Gastrocnemius medialis (tissue), 4 donors: ENCODE measurements at regions not wholly inside any gene's neighbourhood (a gene's known extent, or its start where the extent isn't known, plus 50 kb on each side); places are given as distances from the start of the nearest gene placed in this dataset.

Experiments used
- ATAC-seq, 2 donors: fragments of 150-250 bp; one replicate each; pipeline ENCODE4 v1.9.1; 2016
- DNase-seq, 2 donors: peaks; one replicate each; pipeline ENCODE4 v3.0.0-alpha.2; 2019
- H3K27ac ChIP-seq, 4 donors: fragments of 200-600 bp; sonication (generic); 1 replicate in 1 of 4; 2 replicates in 3 of 4; pipeline ENCODE4 v1.5.1; 2016 to 2018; ENCODE audit warnings: mild to moderate bottlenecking in 2 of 4, moderate library complexity in 1 of 4
- H3K27me3 ChIP-seq, 3 donors: fragments of 200-600 bp; sonication (generic) in 2 of 3; 1 replicate in 1 of 3; 2 replicates in 2 of 3; pipeline versions ENCODE4 v1.5.1 to v1.6.0; 2016 to 2019; ENCODE audit warnings: mild to moderate bottlenecking in 1 of 3, moderate library complexity in 1 of 3
- H3K36me3 ChIP-seq, 2 donors: fragments of 200-600 bp; sonication (generic) in 1 of 2; one replicate each; pipeline ENCODE4 v1.5.1; 2017 to 2018
- H3K4me1 ChIP-seq, 2 donors: fragments of 200-600 bp; sonication (generic) in 1 of 2; one replicate each; pipeline ENCODE4 v1.5.1; 2016 to 2017; ENCODE audit warnings: mild to moderate bottlenecking in 2 of 2
- H3K4me3 ChIP-seq, 4 donors: fragments of 200-600 bp; sonication (generic) in 3 of 4; 1 replicate in 1 of 4; 2 replicates in 3 of 4; pipeline ENCODE4 v1.5.1; 2016 to 2019; ENCODE audit warnings: mild to moderate bottlenecking in 2 of 4
- H3K9me3 ChIP-seq, 3 donors: fragments of 200-600 bp; sonication (generic) in 2 of 3; 1 replicate in 1 of 3; 2 replicates in 2 of 3; pipeline ENCODE4 v1.5.1; 2016 to 2019
- CTCF ChIP-seq, 5 experiments: fragments of 450-650 bp in 3 of 5; fragments of 200-600 bp in 2 of 5; sonication (generic) in 2 of 5; IDR thresholded peaks in 4 of 5; conservative IDR thresholded peaks in 1 of 5; 1 replicate in 4 of 5; 2 replicates in 1 of 5; pipeline ENCODE4 v1.5.1; 2016 to 2019; ENCODE audit warnings: antibody characterized with exemption in 5 of 5, mild to moderate bottlenecking in 3 of 5, moderate library complexity in 3 of 5
- POLR2A ChIP-seq, 2 donors: fragments of 450-650 bp; IDR thresholded peaks; one replicate each; pipeline ENCODE4 v1.6.1; 2017; ENCODE audit warnings: antibody characterized with exemption in 2 of 2, mild to moderate bottlenecking in 2 of 2, moderate library complexity in 2 of 2
- in situ Hi-C, 4 donors: fragments of 200-750 bp; cut with MboI; loops; one replicate each; pipeline versions ENCODE4 v1.15.0 to v1.8.0; 2017; ENCODE audit warnings: low sequenced_read_pairs in 4 of 4
- intact Hi-C: fragments of 100-400 bp; cut with DNase I; formaldehyde crosslinking; loops from one replicate; pipeline ENCODE4 v1.15.1; 2023; ENCODE audit warnings: low total_unique reads

GRCh38 chr14:26187996-26188620 is 409.7 kb downstream of the NOVA1 start:
- H3K9me3 ChIP-seq, result no peaks in the 10 kb centered on the region
- ATAC-seq, result peak; percentile 56 to 76

GRCh38 chr14:26180221-26180620 is 417.6 kb downstream of the NOVA1 start:
- ATAC-seq, result no peak
- H3K9me3 ChIP-seq, result no peaks in the 10 kb centered on the region
- no peak for DNase-seq
- no peaks in the 10 kb centered on the region for H3K36me3 ChIP-seq
- no peaks in the 10 kb centered on the region for H3K4me1 ChIP-seq
- no peak overlapping the region for H3K4me3 ChIP-seq
- intact Hi-C loops (no loop called here), in situ Hi-C loops (no loop called here)
- TF ChIP-seq CTCF (IDR thresholded peaks at IDR 0.05 in 4 of 5, conservative IDR thresholded peaks at IDR 0.05 in 1 of 5) (no peak), POLR2A (IDR thresholded peaks at IDR 0.05) (no peak)
- no peaks in the 10 kb centered on the region for H3K27me3 ChIP-seq
- H3K27ac ChIP-seq, result no peak overlapping the region

More at GRCh38 chr14:26187996-26188620, 409.7 kb downstream of the NOVA1 start:
- H3K4me3 ChIP-seq, result no peak overlapping the region
- in situ Hi-C loops, result no loop called here
- no peak for TF ChIP-seq POLR2A (IDR thresholded peaks at IDR 0.05)
- TF ChIP-seq CTCF (IDR thresholded peaks at IDR 0.05 in 4 of 5, conservative IDR thresholded peaks at IDR 0.05 in 1 of 5), result no peak
- H3K27ac ChIP-seq, result no peak overlapping the region
- no peaks in the 10 kb centered on the region for H3K4me1 ChIP-seq
- DNase-seq, result no peak
- intact Hi-C loops, result no loop called here
- H3K36me3 ChIP-seq, result no peaks in the 10 kb centered on the region
- no peaks in the 10 kb centered on the region for H3K27me3 ChIP-seq

GRCh38 chr14:26175658-26176057 is 422.2 kb downstream of the NOVA1 start:
- TF ChIP-seq POLR2A (IDR thresholded peaks at IDR 0.05) (no peak), CTCF (IDR thresholded peaks at IDR 0.05 in 4 of 5, conservative IDR thresholded peaks at IDR 0.05 in 1 of 5) (no peak)
- DNase-seq (no peak), ATAC-seq (no peak)
- in situ Hi-C loops, result no loop called here
- no peaks in the 10 kb centered on the region for H3K27me3 ChIP-seq
- no peak overlapping the region for H3K4me3 ChIP-seq
- H3K9me3 ChIP-seq, result no peaks in the 10 kb centered on the region
- intact Hi-C loops, result no loop called here
- H3K4me1 ChIP-seq, result no peaks in the 10 kb centered on the region
- no peak overlapping the region for H3K27ac ChIP-seq
- no peaks in the 10 kb centered on the region for H3K36me3 ChIP-seq

- no peak for TF ChIP-seq CTCF (IDR thresholded peaks at IDR 0.05 in 4 of 5, conservative IDR thresholded peaks at IDR 0.05 in 1 of 5)
- TF ChIP-seq POLR2A (IDR thresholded peaks at IDR 0.05), result no peak
- no peak overlapping the region for H3K4me3 ChIP-seq
- intact Hi-C loops (no loop called here), in situ Hi-C loops (no loop called here)
- H3K27ac ChIP-seq, result no peak overlapping the region
- H3K9me3 ChIP-seq, result no peaks in the 10 kb centered on the region
- DNase-seq (no peak), ATAC-seq (no peak)
- no peaks in the 10 kb centered on the region for H3K27me3 ChIP-seq
- no peaks in the 10 kb centered on the region for H3K36me3 ChIP-seq
- H3K4me1 ChIP-seq, result no peaks in the 10 kb centered on the region
Measured at GRCh38 chr14:26174395-26174794, 423.4 kb downstream of the NOVA1 start.

GRCh38 chr14:26173581-26174110 is 424.2 kb downstream of the NOVA1 start:
- no peaks in the 10 kb centered on the region for H3K36me3 ChIP-seq
- no peaks in the 10 kb centered on the region for H3K9me3 ChIP-seq
- in situ Hi-C loops, result no loop called here
- no peaks in the 10 kb centered on the region for H3K4me1 ChIP-seq
- ATAC-seq (no peak), DNase-seq (no peak)
- no peak overlapping the region for H3K4me3 ChIP-seq
- intact Hi-C loops, result no loop called here
- no peak overlapping the region for H3K27ac ChIP-seq
- H3K27me3 ChIP-seq, result no peaks in the 10 kb centered on the region
- TF ChIP-seq POLR2A (IDR thresholded peaks at IDR 0.05), result no peak
- no peak for TF ChIP-seq CTCF (IDR thresholded peaks at IDR 0.05 in 4 of 5, conservative IDR thresholded peaks at IDR 0.05 in 1 of 5)
